ENCODE measurements at regions not wholly inside any gene's neighbourhood (a gene's known extent, or its start where the extent isn't known, plus 50 kb on each side); places are given as distances from the start of the nearest gene placed in this dataset.
"Not testable (repeated sequence)": the region's sequence is repeated elsewhere in the genome, so short reads cannot be mapped to it uniquely, and the experiment has no call there.

GRCh38 chr15:62218841-62219240 is 53.8 kb upstream of the C2CD4B start:
- intact Hi-C loops (cut with DNase I): no loop called here
- no peak for DNase-seq (ENCODE audit: low spot score)

- no peak for DNase-seq (ENCODE audit: low spot score)
- intact Hi-C loops (cut with DNase I): no loop called here
Measured at GRCh38 chr15:62219799-62220198, 54.7 kb upstream of the C2CD4B start.

GRCh38 chr15:62223020-62223419 is 57.9 kb upstream of the C2CD4B start:
- intact Hi-C loops (cut with DNase I): no loop called here
- DNase-seq (ENCODE audit: low spot score): no peak

- DNase-seq (ENCODE audit: low spot score): no peak
- intact Hi-C loops (cut with DNase I): no loop called here
Measured at GRCh38 chr15:62228604-62229003, 63.5 kb upstream of the C2CD4B start.

GRCh38 chr15:62231856-62232255 is 66.8 kb upstream of the C2CD4B start:
- DNase-seq (ENCODE audit: low spot score): no peak
- intact Hi-C loops (cut with DNase I): no loop called here

DNA sequence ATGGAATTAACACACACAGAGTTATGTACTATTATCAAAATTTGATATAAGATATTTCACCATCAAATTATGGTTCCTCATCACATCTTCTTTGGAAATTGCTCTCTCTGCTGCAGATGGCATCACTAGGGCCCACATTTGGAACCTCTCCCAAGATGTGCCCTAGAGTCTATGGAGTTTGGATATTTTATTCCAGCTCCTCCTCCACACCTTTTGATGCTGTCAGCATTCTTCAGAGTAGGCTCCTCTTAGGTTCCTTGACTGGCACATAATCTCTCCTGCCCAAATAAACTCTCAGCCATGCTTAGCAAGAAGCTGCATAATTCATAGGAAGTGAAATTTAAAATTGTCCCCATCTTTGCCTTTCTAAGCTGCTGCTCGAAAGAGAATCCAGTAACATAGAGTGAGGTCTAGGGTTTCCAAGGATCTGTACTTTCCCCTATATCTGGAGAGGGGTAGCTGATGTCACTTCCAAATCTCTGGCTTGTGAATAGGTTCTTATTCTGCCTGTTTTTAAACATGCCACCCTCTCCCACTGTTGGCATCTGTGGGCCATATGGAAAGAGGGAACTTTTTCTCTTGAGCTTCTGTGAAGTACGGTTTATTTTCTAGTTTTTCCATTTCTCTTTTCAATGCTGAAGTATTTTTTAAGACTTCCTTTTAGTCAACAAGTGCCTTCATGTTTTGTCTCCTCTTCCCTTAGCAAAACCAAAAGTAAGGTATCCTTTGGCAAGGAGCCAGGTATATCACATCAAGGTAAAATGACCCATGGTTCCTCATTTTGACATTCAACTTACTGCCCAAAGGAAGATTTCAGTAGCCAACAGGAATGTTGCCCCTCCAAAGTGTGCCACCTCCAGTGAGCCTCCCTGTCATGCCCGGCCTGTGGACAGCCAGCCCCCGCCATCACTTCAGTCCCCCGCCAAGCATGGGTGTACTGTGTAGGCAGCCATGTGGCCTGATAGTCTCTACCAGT is 75.3 kb upstream of the C2CD4B start:
- intact Hi-C loops (cut with DNase I): no loop called here
- DNase-seq (ENCODE audit: low spot score): no peak

- intact Hi-C loops (cut with DNase I): no loop called here
Measured at GRCh38 chr15:62241135-62241770, 76.2 kb upstream of the C2CD4B start.

GRCh38 chr15:62242999-62243398 is 77.9 kb upstream of the C2CD4B start:
- no peak for DNase-seq (ENCODE audit: low spot score)
- intact Hi-C loops (cut with DNase I): no loop called here

More at GRCh38 chr15:62241135-62241770, 76.2 kb upstream of the C2CD4B start:
- DNase-seq (ENCODE audit: low spot score): no peak

- no peak for DNase-seq (ENCODE audit: low spot score)
- intact Hi-C loops (cut with DNase I): no loop called here
Measured at GRCh38 chr15:62244762-62245161, 79.7 kb upstream of the C2CD4B start.

DNA sequence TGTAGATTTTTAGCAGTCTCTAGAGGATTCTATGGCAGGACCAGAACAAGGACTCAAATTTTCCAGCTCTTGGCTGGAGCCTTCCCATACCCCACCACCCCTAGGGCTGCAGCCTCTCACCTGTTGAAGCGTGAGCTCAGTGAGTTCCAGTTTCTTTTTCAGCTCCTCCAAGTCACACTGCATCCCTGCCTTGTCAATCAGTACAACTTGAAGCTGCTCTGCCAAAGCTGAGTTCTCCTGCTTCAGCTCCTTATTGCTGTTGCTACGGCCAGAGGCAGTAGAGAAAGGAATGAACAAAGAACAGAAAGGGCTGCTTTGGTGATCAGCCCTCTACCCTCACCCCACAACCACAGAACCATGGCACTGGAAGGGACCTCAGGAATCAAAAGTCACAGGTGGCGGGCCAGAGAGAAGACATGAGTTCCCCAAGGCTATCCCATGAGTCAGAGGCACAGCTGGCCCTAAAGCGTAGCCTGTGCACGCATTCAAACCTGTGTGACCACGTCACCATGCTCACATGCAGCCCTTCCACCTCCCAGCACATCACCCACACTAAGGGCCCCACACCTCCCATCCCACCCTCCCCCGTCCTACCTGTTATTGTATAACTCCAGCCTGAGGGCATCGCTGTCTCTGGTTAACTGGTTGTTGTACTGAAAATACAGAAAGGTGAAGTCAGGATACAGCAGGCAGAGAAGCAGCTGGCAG is 83.3 kb upstream of the C2CD4B start:
- intact Hi-C loops (cut with DNase I): no loop called here
- no peak for DNase-seq (ENCODE audit: low spot score)

DNA sequence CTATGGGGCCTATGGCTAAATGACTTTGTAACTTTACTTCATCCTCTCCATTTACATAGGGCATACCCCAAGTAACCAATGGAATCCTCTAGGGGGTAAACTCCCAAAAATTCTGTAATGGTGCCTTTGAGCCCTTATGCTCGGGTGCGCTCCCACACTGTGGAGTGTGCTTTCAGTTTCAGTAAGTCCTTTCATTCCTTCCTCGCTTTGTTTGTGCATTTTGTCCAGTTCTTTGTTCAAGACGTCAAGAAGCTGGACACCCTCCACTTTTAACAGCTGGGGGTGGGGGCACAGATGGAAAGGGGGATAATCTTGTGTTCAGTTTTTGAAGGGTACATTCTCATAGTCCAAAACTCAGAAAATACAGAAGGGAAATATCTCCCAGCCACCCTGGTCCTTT is 84.4 kb upstream of the C2CD4B start:
- no peak for DNase-seq (ENCODE audit: low spot score)
- intact Hi-C loops (cut with DNase I): no loop called here

- DNase-seq (ENCODE audit: low spot score): no peak
- intact Hi-C loops (cut with DNase I): loop anchor here (10.0 kb wide), 2 partner anchors 125 to 185 kb away; partner anchors contain the start of genes C2CD4A and VPS13C
Measured at GRCh38 chr15:62250186-62250585, 85.1 kb upstream of the C2CD4B start.

- no peak for DNase-seq (ENCODE audit: low spot score)
- intact Hi-C loops (cut with DNase I): loop anchor here (10.0 kb wide), 2 partner anchors 126 to 186 kb away; partner anchors contain the start of genes C2CD4A and VPS13C
Measured at GRCh38 chr15:62250978-62251377, 85.9 kb upstream of the C2CD4B start.

GRCh38 chr15:62253294-62253693 is 88.2 kb upstream of the C2CD4B start:
- intact Hi-C loops (cut with DNase I): loop anchor here (10.0 kb wide), 2 partner anchors 128 to 188 kb away; partner anchors contain the start of genes C2CD4A and VPS13C

DNA sequence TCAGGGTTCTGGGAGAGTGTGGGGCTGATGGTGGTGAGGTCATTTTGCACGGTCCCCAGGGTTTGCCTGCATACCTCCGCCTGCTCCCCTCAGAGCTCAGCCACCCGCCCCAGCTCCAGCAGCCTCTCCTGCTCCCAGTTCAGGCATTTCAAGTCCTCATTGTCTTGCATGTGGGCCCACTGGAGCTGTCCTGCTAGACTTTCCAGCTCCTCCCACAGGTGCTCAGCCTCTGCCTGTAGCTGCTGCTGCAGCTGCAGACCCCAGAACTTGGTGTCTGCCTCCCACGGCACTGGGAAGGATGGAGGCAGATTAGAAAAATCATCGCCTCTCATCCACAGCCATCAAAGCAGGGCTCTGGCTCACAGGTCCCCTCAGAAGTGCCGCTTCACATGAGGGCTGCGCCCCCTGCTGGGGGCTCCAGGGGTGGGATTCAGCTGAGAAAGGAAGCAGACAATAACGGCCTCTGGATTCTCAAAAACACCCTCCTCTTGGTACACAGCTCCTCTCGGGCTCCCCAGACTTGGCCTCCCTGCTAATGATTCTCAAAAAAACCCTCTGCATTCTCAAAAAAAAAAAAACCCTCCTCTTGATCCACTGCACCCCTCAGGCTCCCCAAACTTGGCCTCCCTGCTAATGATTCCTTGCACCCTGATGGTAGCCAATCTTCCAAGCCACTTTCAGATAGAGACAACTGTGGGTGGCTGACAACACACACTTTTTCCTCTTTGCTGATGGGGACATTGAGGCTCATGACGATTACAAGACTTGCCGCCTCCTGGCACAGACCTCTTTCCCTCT is 89.3 kb upstream of the C2CD4B start:
- intact Hi-C loops (cut with DNase I): loop anchor here (10.0 kb wide), 2 partner anchors 130 to 190 kb away; partner anchors contain the start of genes C2CD4A and VPS13C
- no peak for DNase-seq (ENCODE audit: low spot score)

More at GRCh38 chr15:62253294-62253693, 88.2 kb upstream of the C2CD4B start:
- no peak for DNase-seq (ENCODE audit: low spot score)

GRCh38 chr15:62256430-62256829 is 91.3 kb upstream of the C2CD4B start:
- not testable (repeated sequence) for DNase-seq (ENCODE audit: low spot score)
- intact Hi-C loops (cut with DNase I): loop anchor here (10.0 kb wide), 2 partner anchors 132 to 192 kb away; partner anchors contain the start of genes C2CD4A and VPS13C

GRCh38 chr15:62257996-62258521 is 93.0 kb upstream of the C2CD4B start:
- no peak for DNase-seq (ENCODE audit: low spot score)
- intact Hi-C loops (cut with DNase I): loop anchor here (10.0 kb wide), 2 partner anchors 133 to 193 kb away; partner anchors contain the start of genes C2CD4A and VPS13C

DNA sequence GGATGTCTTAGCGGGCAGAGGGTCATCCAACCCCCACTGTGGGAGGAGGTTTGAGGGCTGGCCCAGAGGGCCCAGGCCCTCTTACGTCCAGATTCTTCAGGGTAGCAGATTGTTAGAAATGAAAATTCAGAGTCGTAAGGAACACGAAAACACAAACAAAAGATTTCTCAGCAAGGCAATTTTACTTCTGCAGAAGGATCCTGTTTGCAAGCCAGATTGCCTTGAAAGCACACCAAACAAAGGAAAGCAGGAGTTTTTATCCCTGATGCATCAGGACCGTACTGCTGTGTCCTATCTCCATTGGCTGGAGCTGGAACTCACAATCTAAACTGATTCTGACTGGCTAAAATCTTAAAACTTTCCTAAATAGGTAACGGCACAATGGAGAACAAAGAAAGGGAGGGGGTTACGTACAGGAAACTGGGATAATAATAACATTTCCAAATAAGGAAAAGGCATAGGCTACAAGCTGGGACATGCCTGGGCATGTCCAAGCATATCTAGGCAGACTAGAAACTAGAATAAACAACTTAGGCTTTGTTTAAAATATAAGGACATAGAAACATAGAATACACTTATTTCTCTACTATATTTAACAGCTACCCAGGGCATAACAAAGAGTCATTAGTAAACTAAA is 97.3 kb upstream of the C2CD4B start:
- intact Hi-C loops (cut with DNase I): no loop called here
- DNase-seq (ENCODE audit: low spot score): no peak
